GM23248 (cell line): ENCODE measurements at regions not wholly inside any gene's neighbourhood (a gene's known extent, or its start where the extent isn't known, plus 50 kb on each side); places are given as distances from the start of the nearest gene placed in this dataset.

Experiments used
- DNase-seq: peaks from one replicate; pipeline ENCODE4 v3.0.0-alpha.2; 2015
- H2AFZ ChIP-seq: fragments of 200-600 bp; sonication (generic); 2 replicates; pipeline ENCODE4 v1.6.1; 2016; ENCODE audit warnings: antibody characterized with exemption
- H3F3A ChIP-seq: fragments of 200-600 bp; sonication (generic); 2 replicates; pipeline ENCODE4 v1.6.1; 2016; ENCODE audit warnings: mild to moderate bottlenecking, antibody characterized with exemption, mixed run types; ENCODE audit not compliant: insufficient read depth
- H3K27ac ChIP-seq: fragments of 200-600 bp; sonication (generic); 2 replicates; pipeline ENCODE4 v1.5.1; 2016; ENCODE audit warnings: mild to moderate bottlenecking
- H3K27me3 ChIP-seq: fragments of 200-600 bp; sonication (generic); replicated peaks from 2 replicates; pipeline ENCODE4 v1.6.1; 2016; ENCODE audit warnings: mild to moderate bottlenecking; ENCODE audit not compliant: insufficient read depth
- H3K36me3 ChIP-seq: fragments of 200-600 bp; sonication (generic); 2 replicates; pipeline ENCODE4 v1.6.1; 2016; ENCODE audit warnings: low read depth, mild to moderate bottlenecking
- H3K4me1 ChIP-seq: fragments of 200-600 bp; sonication (generic); 2 replicates; pipeline ENCODE4 v1.6.1; 2016; ENCODE audit warnings: mild to moderate bottlenecking; ENCODE audit not compliant: insufficient read depth
- H3K4me2 ChIP-seq: fragments of 200-600 bp; sonication (generic); one replicate; pipeline ENCODE4 v1.6.1; 2016; ENCODE audit warnings: mild to moderate bottlenecking; ENCODE audit not compliant: unreplicated experiment
- H3K4me3 ChIP-seq: fragments of 200-600 bp; sonication (generic); 2 replicates; pipeline ENCODE4 v1.5.1; 2016; ENCODE audit warnings: mild to moderate bottlenecking
- H3K79me2 ChIP-seq: fragments of 200-600 bp; sonication (generic); 2 replicates; pipeline ENCODE4 v1.6.1; 2016; ENCODE audit warnings: mild to moderate bottlenecking; ENCODE audit not compliant: insufficient read depth
- H3K9ac ChIP-seq: fragments of 200-600 bp; sonication (generic); 2 replicates; pipeline ENCODE4 v1.6.1; 2016; ENCODE audit warnings: mild to moderate bottlenecking
- H3K9me2 ChIP-seq: fragments of 200-600 bp; sonication (generic); 2 replicates; pipeline ENCODE4 v1.6.1; 2016; ENCODE audit warnings: mixed run types, mild to moderate bottlenecking, moderate library complexity; ENCODE audit not compliant: insufficient read depth
- H3K9me3 ChIP-seq: fragments of 200-600 bp; sonication (generic); one replicate; pipeline ENCODE4 v1.6.1; 2017; ENCODE audit warnings: low read depth
- H4K20me1 ChIP-seq: fragments of 200-600 bp; sonication (generic); 2 replicates; pipeline ENCODE4 v1.6.0; 2016; ENCODE audit not compliant: insufficient read depth
- EZH2phosphoT487 ChIP-seq: fragments of 200-600 bp; sonication (generic); IDR thresholded peaks from 2 replicates; pipeline ENCODE4 v1.6.1; 2018; ENCODE audit warnings: antibody characterized with exemption, moderate library complexity, mild to moderate bottlenecking, low read depth; ENCODE audit not compliant: insufficient read depth
- in situ Hi-C: fragments of 300-500 bp; cut with MboI; formaldehyde crosslinking; loops from 2 replicates; pipeline ENCODE4 v1.15.0; 2020

- Histone ChIP-seq H3K9me2 (no peaks in the 10 kb centered on the region), H3K79me2 (no peaks in the 10 kb centered on the region), H3K9me3 (no peaks in the 10 kb centered on the region), H3F3A (no peaks in the 10 kb centered on the region), H3K4me2 (no peak overlapping the region), H3K9ac (no peak overlapping the region), H4K20me1 (no peaks in the 10 kb centered on the region), H2AFZ (no peak overlapping the region), H3K27me3 (no peaks in the 10 kb centered on the region), H3K4me1 (no peaks in the 10 kb centered on the region), H3K27ac (no peak overlapping the region), H3K36me3 (no peaks in the 10 kb centered on the region), H3K4me3 (no peak overlapping the region)
- in situ Hi-C loops, result no loop called here
- TF ChIP-seq EZH2phosphoT487, result no peak
- no peak for DNase-seq
Observed at GRCh38 chr11:30650266-30650665, 64.1 kb upstream of the MPPED2 start.
